OCI-LY7 (cell line): ENCODE measurements at regions not wholly inside any gene's neighbourhood (a gene's known extent, or its start where the extent isn't known, plus 50 kb on each side); places are given as distances from the start of the nearest gene placed in this dataset.

ENCODE experiments used
- BruUV-seq: library from RNA; stranded (reverse); fragments of 400-500 nt; replicated peaks from 2 replicates; lab custom pipeline; 2021; lab: Mats Ljungman, UMichigan
- CTCF ChIA-PET: fragments of 300-600 bp; sonication (Branson Sonifier 250); formaldehyde crosslinking; loops from one replicate; lab custom pipeline; 2022; ENCODE audit warnings: antibody characterized with exemption; ENCODE audit not compliant: unreplicated experiment; lab: Charles Lee
- POLR2A ChIA-PET: fragments of 300-600 bp; sonication (Branson Sonifier 250); formaldehyde crosslinking; loops from one replicate; lab custom pipeline; 2022; ENCODE audit warnings: antibody characterized with exemption; lab: Charles Lee
- DNase-seq: peaks from one replicate; pipeline ENCODE4 v3.0.0-alpha.2; 2015; ENCODE audit warnings: low spot score
- H2AFZ ChIP-seq: fragments of 200-600 bp; sonication (generic), shearing (Covaris generic); 2 replicates; pipeline ENCODE4 v1.6.1; 2014; ENCODE audit warnings: mild to moderate bottlenecking, antibody characterized with exemption, low read length, moderate library complexity
- H3K27ac ChIP-seq: fragments of 200-600 bp; sonication (generic); 2 replicates; pipeline ENCODE4 v1.5.1; 2014; ENCODE audit warnings: mixed run types, low read depth, mild to moderate bottlenecking, moderate library complexity, low read length, inconsistent platforms; ENCODE audit not compliant: poor library complexity, severe bottlenecking
- H3K36me3 ChIP-seq: fragments of 200-600 bp; sonication (generic); 2 replicates; pipeline ENCODE4 v1.6.1; 2014; ENCODE audit warnings: mild to moderate bottlenecking, antibody characterized with exemption, low read length, moderate library complexity, mixed read lengths; ENCODE audit not compliant: insufficient read depth
- H3K4me1 ChIP-seq: fragments of 200-600 bp; sonication (generic); 2 replicates; pipeline ENCODE4 v1.5.1; 2014; ENCODE audit warnings: mild to moderate bottlenecking, low read length; ENCODE audit not compliant: insufficient read depth, poor library complexity, severe bottlenecking
- H3K4me2 ChIP-seq: fragments of 200-600 bp; sonication (generic); 2 replicates; pipeline ENCODE4 v1.6.1; 2014; ENCODE audit warnings: mild to moderate bottlenecking, low read length
- H3K4me3 ChIP-seq: fragments of 200-600 bp; sonication (generic); 2 replicates; pipeline ENCODE4 v1.5.1; 2014; ENCODE audit warnings: mild to moderate bottlenecking, low read depth, low read length; ENCODE audit not compliant: poor library complexity, severe bottlenecking
- H3K79me2 ChIP-seq: fragments of 200-600 bp; sonication (generic); 2 replicates; pipeline ENCODE4 v1.6.1; 2016; ENCODE audit warnings: low read depth, mild to moderate bottlenecking, low read length, moderate library complexity, mixed read lengths; ENCODE audit not compliant: insufficient read depth
- H3K9me2 ChIP-seq: fragments of 200-600 bp; sonication (generic); 2 replicates; pipeline ENCODE4 v1.6.1; 2016; ENCODE audit warnings: mild to moderate bottlenecking, low read length, mixed read lengths; ENCODE audit not compliant: insufficient read depth
- H3K9me3 ChIP-seq: fragments of 200-600 bp; sonication (generic); 2 replicates; pipeline ENCODE4 v1.6.1; 2014; ENCODE audit warnings: mild to moderate bottlenecking, mixed run types, low read length, mixed read lengths
- H4K20me1 ChIP-seq: fragments of 200-600 bp; sonication (generic); 2 replicates; pipeline ENCODE4 v1.6.1; 2014; ENCODE audit warnings: mild to moderate bottlenecking, antibody characterized with exemption, low read length, moderate library complexity, mixed read lengths; ENCODE audit not compliant: insufficient read depth
- EZH2phosphoT487 ChIP-seq: fragments of 200-600 bp; sonication (generic); IDR thresholded peaks from 2 replicates; pipeline ENCODE4 v1.6.1; 2018; ENCODE audit warnings: low read depth, borderline replicate concordance, mild to moderate bottlenecking, mixed run types, antibody characterized with exemption, low read length, moderate library complexity, mixed read lengths
- intact Hi-C: fragments of 100-400 bp; cut with micrococcal nuclease; formaldehyde crosslinking; loops from one replicate; pipeline ENCODE4 v1.10.0; 2022; ENCODE audit not compliant: unreplicated experiment
- TF ChIP-seq, protein P1 (sequence below): fragments of 200-600 bp; sonication (generic); conservative IDR thresholded peaks from 2 replicates; pipeline ENCODE4 v1.5.1; 2014; ENCODE audit warnings: mild to moderate bottlenecking, antibody characterized with exemption, low read length, moderate library complexity, mixed read lengths

GRCh38 chr13:62875118-62875640 is 1459.5 kb upstream of the PCDH20 start:
- no peak overlapping the region for H3K27ac ChIP-seq
- no peaks in the 10 kb centered on the region for H3K79me2 ChIP-seq
- TF ChIP-seq EZH2phosphoT487 = no peak
- TF ChIP-seq, protein P1, sequence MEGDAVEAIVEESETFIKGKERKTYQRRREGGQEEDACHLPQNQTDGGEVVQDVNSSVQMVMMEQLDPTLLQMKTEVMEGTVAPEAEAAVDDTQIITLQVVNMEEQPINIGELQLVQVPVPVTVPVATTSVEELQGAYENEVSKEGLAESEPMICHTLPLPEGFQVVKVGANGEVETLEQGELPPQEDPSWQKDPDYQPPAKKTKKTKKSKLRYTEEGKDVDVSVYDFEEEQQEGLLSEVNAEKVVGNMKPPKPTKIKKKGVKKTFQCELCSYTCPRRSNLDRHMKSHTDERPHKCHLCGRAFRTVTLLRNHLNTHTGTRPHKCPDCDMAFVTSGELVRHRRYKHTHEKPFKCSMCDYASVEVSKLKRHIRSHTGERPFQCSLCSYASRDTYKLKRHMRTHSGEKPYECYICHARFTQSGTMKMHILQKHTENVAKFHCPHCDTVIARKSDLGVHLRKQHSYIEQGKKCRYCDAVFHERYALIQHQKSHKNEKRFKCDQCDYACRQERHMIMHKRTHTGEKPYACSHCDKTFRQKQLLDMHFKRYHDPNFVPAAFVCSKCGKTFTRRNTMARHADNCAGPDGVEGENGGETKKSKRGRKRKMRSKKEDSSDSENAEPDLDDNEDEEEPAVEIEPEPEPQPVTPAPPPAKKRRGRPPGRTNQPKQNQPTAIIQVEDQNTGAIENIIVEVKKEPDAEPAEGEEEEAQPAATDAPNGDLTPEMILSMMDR = no peak
- no peaks in the 10 kb centered on the region for H4K20me1 ChIP-seq
- H2AFZ ChIP-seq = no peak overlapping the region
- BruUV-seq = no TSS peak
- DNase-seq = no peak
- H3K36me3 ChIP-seq = no peaks in the 10 kb centered on the region
- intact Hi-C loops = no loop called here
- no peaks in the 10 kb centered on the region for H3K9me3 ChIP-seq
- ChIA-PET POLR2A (no interaction called here), CTCF (no interaction called here)
- no peak overlapping the region for H3K4me3 ChIP-seq
- no peaks in the 10 kb centered on the region for H3K4me1 ChIP-seq
- H3K4me2 ChIP-seq = no peak overlapping the region
- no peaks in the 10 kb centered on the region for H3K9me2 ChIP-seq

DNA sequence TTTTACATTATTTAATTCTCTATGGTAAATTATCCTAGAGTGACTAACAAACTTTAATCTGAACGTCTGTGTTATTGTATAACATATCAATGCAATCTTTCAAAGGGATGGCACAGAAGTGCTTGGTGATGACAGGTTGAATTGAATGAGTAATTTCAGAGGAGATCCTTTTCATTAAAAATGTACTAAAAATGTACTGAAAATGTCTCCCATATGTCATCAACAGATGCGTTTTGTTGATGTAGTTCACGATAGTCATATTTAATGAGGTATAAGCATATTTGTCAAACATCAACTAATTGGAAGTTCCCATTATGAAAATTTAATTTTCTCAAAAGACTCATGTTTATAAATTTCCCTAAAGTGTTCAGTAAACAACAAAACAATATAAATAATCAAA is 1434.7 kb upstream of the PCDH20 start:
- Histone ChIP-seq H3K4me3 (no peak overlapping the region), H2AFZ (no peak overlapping the region), H3K9me3 (no peaks in the 10 kb centered on the region), H3K9me2 (no peaks in the 10 kb centered on the region), H3K4me2 (no peak overlapping the region), H3K4me1 (no peaks in the 10 kb centered on the region), H3K27ac (no peak overlapping the region), H3K79me2 (no peaks in the 10 kb centered on the region), H3K36me3 (no peaks in the 10 kb centered on the region), H4K20me1 (no peaks in the 10 kb centered on the region)
- DNase-seq = no peak
- TF ChIP-seq EZH2phosphoT487 = no peak
- TF ChIP-seq, protein P1 = no peak
- CTCF ChIA-PET = no interaction called here
- POLR2A ChIA-PET = no interaction called here
- intact Hi-C loops = no loop called here
- no TSS peak for BruUV-seq

DNA sequence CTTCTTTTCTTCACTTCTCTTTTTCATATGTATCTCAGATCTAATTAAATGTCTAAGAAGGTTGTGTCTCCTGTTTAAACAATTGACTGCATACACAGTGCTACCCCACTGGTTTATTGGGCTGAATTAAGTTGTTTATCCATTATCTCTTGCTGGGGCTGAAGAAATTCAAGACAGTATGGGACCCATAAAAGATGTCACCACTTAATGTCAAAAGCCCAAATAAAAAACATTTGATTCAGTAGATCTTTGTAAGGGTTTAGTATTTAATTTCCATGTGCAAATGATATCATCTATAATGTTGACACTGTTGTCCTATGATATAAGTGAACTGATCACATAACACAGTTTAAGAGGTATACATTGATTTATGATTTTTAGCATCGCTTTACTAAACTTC is 1431.9 kb upstream of the PCDH20 start:
- Histone ChIP-seq H3K27ac (no peak overlapping the region), H3K36me3 (no peaks in the 10 kb centered on the region), H3K4me3 (no peak overlapping the region), H4K20me1 (no peaks in the 10 kb centered on the region), H2AFZ (no peak overlapping the region), H3K4me1 (no peaks in the 10 kb centered on the region), H3K4me2 (no peak overlapping the region), H3K9me2 (no peaks in the 10 kb centered on the region), H3K79me2 (no peaks in the 10 kb centered on the region), H3K9me3 (no peaks in the 10 kb centered on the region)
- ChIA-PET CTCF (no interaction called here), POLR2A (no interaction called here)
- TF ChIP-seq, protein P1 = no peak
- TF ChIP-seq EZH2phosphoT487 = no peak
- no peak for DNase-seq
- intact Hi-C loops = no loop called here
- BruUV-seq = no TSS peak
